ENCODE measurements at regions not wholly inside any gene's neighbourhood (a gene's known extent, or its start where the extent isn't known, plus 50 kb on each side); places are given as distances from the start of the nearest gene placed in this dataset.

DNA sequence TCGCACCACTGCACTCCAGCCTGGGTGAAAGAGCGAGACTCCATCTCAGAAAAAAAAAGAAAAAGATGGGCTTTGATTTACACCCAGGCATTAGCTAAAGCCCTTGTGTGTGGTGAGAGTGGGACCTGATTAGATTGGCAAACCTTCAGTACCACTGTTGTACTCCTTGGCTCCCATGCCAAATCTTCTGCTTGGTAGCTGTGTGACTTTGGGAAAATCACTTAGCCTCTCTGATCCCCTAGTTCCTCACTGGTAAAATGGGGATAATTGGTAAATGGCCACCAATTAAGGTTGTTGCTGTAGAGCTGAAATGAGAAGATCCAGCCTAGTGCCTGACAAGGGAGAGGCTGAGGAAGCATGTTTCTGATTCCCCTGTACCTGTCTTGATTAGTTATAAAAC, 63.7 kb downstream of the SLC25A47 start:
- TF ChIP-seq, protein P1, sequence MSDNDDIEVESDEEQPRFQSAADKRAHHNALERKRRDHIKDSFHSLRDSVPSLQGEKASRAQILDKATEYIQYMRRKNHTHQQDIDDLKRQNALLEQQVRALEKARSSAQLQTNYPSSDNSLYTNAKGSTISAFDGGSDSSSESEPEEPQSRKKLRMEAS (IDR thresholded peaks at IDR 0.05; ENCODE audit: low read depth, low read length), result no peak
- no peak for TF ChIP-seq MYC (IDR thresholded peaks at IDR 0.05; ENCODE audit: low read depth, low read length)
- no peak for TF ChIP-seq POLR2A (IDR thresholded peaks at IDR 0.05; ENCODE audit: extremely low read depth, insufficient read length)
- TF ChIP-seq, protein P2, sequence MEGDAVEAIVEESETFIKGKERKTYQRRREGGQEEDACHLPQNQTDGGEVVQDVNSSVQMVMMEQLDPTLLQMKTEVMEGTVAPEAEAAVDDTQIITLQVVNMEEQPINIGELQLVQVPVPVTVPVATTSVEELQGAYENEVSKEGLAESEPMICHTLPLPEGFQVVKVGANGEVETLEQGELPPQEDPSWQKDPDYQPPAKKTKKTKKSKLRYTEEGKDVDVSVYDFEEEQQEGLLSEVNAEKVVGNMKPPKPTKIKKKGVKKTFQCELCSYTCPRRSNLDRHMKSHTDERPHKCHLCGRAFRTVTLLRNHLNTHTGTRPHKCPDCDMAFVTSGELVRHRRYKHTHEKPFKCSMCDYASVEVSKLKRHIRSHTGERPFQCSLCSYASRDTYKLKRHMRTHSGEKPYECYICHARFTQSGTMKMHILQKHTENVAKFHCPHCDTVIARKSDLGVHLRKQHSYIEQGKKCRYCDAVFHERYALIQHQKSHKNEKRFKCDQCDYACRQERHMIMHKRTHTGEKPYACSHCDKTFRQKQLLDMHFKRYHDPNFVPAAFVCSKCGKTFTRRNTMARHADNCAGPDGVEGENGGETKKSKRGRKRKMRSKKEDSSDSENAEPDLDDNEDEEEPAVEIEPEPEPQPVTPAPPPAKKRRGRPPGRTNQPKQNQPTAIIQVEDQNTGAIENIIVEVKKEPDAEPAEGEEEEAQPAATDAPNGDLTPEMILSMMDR (IDR thresholded peaks at IDR 0.05; ENCODE audit: low read depth, low read length), result no peak
- H3K4me3 ChIP-seq (ENCODE audit: low read depth, low read length), result no peak overlapping the region
- DNase-seq (ENCODE audit: low read depth), result no peak

DNA sequence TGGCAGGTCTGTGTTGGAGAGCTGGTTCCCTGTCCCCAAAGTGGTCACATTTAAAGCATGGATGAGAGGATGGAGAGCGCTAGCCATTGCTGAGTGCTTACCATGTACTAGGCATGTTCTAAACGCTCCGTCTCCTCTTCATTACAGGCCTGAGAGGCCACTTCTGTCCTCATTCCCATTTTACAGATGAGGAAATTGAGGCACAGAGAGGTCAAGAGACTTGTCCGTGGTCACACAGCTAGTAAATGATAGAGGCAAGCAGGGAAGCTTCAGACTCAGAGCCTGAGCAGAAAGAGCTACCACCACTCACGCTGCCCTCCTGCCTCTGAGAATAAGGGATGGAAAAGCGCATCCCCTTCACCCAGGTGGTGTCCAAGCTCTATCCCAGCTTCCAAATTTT, 64.3 kb downstream of the SLC25A47 start:
- TF ChIP-seq MYC (IDR thresholded peaks at IDR 0.05; ENCODE audit: low read depth, low read length) (no peak), POLR2A (IDR thresholded peaks at IDR 0.05; ENCODE audit: extremely low read depth, insufficient read length) (no peak)
- no peak overlapping the region for H3K4me3 ChIP-seq (ENCODE audit: low read depth, low read length)
- no peak for DNase-seq (ENCODE audit: low read depth)

DNA sequence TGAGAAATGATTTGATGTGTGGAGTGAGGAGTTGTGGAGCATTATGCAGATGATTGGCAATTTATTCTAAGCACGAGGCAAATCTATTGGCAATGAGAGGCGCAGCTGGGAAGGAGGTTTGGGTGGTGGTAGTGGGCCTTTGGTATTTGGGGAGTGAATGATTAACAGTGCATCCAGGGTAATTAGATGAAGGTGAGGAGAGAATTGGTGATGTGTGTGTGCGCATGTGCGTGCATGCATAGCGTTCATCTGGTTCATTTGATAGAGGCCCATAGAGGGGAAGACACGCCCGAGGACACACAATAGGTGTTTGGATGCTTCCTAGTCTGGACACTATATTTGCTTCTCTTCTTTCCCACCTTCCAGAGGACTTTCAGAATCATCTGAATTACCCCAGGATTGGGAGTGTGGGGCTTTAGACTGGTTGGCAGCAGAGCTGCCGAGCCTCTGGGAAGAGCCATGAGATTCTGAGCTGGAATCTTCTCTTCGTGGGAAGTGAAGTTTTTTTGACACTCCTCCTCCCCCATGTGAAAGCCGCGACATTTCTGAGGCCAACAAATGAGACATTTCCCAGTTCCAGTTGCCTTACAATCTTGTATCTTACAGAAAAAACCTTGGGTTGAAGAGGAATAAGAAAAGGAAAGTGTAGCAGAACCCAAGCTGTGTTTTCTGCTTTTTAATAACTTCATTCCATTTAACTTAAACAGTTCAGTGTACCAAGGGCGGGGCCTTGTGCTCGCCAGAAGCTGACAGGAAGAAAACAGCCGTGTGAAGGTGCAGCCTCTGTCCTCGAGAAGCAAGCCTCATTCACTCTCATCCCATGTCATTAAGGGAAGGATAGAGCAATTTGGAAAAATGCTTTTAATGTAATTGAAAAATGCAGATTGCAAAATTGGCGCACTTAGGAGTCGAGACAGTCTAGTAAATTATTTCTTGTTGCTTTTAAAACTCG, 65.2 kb downstream of the SLC25A47 start:
- H3K4me3 ChIP-seq (ENCODE audit: low read depth, low read length), result no peak overlapping the region
- TF ChIP-seq MYC (IDR thresholded peaks at IDR 0.05; ENCODE audit: low read depth, low read length) (no peak), POLR2A (IDR thresholded peaks at IDR 0.05; ENCODE audit: extremely low read depth, insufficient read length) (no peak)
- DNase-seq (ENCODE audit: low read depth), result no peak

DNA sequence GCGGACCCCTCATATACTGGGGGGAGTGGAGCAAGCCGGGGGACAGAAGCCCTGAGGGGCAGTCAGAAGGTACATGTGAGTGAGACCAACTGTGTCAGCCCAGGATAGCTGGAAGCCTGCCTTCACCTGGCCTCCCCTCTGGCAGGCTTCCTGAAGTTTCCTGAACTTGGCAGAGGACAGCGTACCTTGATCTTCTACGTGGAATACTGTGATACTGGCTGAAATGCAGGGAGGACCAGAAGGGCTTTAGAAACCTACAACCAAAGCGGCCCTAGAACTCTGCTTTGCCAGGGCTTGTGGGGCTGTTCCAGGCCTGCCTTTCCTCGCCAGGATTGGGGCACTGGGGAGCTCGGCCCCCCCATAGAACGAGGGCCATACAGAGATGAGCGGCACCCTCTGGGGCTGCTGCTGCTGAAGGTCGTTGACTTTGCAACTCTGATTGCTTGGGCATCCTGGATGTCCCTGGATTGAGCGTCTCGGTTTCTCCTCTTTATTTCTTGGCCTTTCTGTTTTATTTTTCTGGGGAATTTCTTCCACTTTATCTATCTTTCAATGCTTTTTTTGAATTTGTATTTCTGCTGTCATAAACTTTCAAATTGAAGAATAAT, 66.5 kb downstream of the SLC25A47 start:
- TF ChIP-seq POLR2A (IDR thresholded peaks at IDR 0.05; ENCODE audit: extremely low read depth, insufficient read length), result no peak
- TF ChIP-seq, protein P1 (IDR thresholded peaks at IDR 0.05; ENCODE audit: low read depth, low read length), result no peak
- TF ChIP-seq MYC (IDR thresholded peaks at IDR 0.05; ENCODE audit: low read depth, low read length), result no peak
- TF ChIP-seq, protein P2 (IDR thresholded peaks at IDR 0.05; ENCODE audit: low read depth, low read length), result no peak
- no peak for DNase-seq (ENCODE audit: low read depth)
- no peak overlapping the region for H3K4me3 ChIP-seq (ENCODE audit: low read depth, low read length)

DNA sequence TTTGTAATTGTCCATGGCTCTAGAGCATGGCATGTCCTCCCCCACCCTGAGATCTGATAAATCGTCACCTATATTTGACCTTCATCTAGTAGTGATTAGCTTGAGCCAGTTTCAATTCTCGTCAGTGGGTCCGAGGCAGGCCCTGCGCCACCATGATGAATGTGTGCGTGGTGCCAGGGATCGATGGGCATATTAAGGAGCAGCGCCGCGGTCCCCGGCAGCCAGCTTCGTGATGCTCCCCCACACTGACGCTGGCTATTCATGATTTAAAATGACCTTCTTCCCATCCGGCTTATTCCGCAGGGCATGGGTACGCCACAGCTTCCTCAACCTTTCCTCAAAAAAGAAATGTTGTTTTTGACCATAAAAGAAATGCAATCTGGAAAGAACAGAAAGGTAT, 68.0 kb downstream of the SLC25A47 start:
- H3K4me3 ChIP-seq (ENCODE audit: low read depth, low read length), result no peak overlapping the region
- TF ChIP-seq, protein P1 (IDR thresholded peaks at IDR 0.05; ENCODE audit: low read depth, low read length), result no peak
- TF ChIP-seq, protein P2 (IDR thresholded peaks at IDR 0.05; ENCODE audit: low read depth, low read length), result no peak
- TF ChIP-seq MYC (IDR thresholded peaks at IDR 0.05; ENCODE audit: low read depth, low read length) (no peak), POLR2A (IDR thresholded peaks at IDR 0.05; ENCODE audit: extremely low read depth, insufficient read length) (no peak)
- DNase-seq (ENCODE audit: low read depth), result no peak

DNA sequence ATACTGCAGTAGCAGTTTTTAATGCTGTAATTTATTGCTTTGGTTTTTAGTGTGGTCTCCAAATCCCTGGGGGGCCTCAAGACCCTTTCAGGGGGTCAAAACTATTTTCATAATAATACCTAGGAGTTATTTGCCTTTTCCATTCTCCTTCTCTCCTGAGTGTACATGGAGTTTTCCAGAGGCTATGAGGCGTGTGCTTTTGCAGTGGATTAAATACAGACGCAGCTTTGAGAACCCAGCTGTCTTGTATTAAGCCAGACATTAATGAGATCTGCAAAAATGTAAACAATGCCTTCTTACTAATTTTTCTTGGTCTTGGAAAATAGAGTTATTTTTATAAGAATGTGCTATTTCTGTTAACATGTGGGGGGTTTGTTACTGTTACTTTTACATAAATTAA, 68.6 kb downstream of the SLC25A47 start:
- TF ChIP-seq MYC (IDR thresholded peaks at IDR 0.05; ENCODE audit: low read depth, low read length), result no peak
- TF ChIP-seq, protein P2 (IDR thresholded peaks at IDR 0.05; ENCODE audit: low read depth, low read length), result no peak
- TF ChIP-seq POLR2A (IDR thresholded peaks at IDR 0.05; ENCODE audit: extremely low read depth, insufficient read length), result no peak
- TF ChIP-seq, protein P1 (IDR thresholded peaks at IDR 0.05; ENCODE audit: low read depth, low read length), result no peak
- no peak overlapping the region for H3K4me3 ChIP-seq (ENCODE audit: low read depth, low read length)
- DNase-seq (ENCODE audit: low read depth), result no peak
